ENCODE measurements at regions not wholly inside any gene's neighbourhood (a gene's known extent, or its start where the extent isn't known, plus 50 kb on each side); places are given as distances from the start of the nearest gene placed in this dataset.

- no peaks in the 10 kb centered on the region for H3K36me3 ChIP-seq
- no peak for TF ChIP-seq CTCF (IDR thresholded peaks at IDR 0.05)
- no peak for TF ChIP-seq POLR2A (IDR thresholded peaks at IDR 0.05)
- H3K27ac ChIP-seq: no peak overlapping the region
- H3K9me3 ChIP-seq: no peaks in the 10 kb centered on the region
- ATAC-seq (no peak), DNase-seq (no peak)
- WGBS (ENCODE audit: insufficient coverage, low coverage, low lambda C conversion rate, missing lambda C conversion rate): 71% methylated on average over 3 of the region's 3 CpGs
- no peak overlapping the region for H3K4me3 ChIP-seq
- no peaks in the 10 kb centered on the region for H3K27me3 ChIP-seq
- peaks cover 0 to 34% (median 4%) of the 10 kb centered on the region in 4 donors for H3K4me1 ChIP-seq
- intact Hi-C loops (cut with DNase I): loop anchor here in 1 of 2 donors (10.0 kb wide), 1 partner anchor 531 kb away; no protein-coding TSS in a partner anchor
These were observed 243.4 kb downstream of the PTTG2 start for GRCh38 chr4:38203609-38204008.

- ATAC-seq: no peak
- intact Hi-C loops (cut with DNase I): loop anchor here in 1 of 2 donors (10.0 kb wide), 1 partner anchor 530 kb away; no protein-coding TSS in a partner anchor
- WGBS (ENCODE audit: insufficient coverage, low coverage, low lambda C conversion rate, missing lambda C conversion rate): 100% methylated on average over 5 of the region's 9 CpGs
These were observed 244.3 kb downstream of the PTTG2 start for GRCh38 chr4:38204339-38205035.

GRCh38 chr4:38205261-38205660 is 245.1 kb downstream of the PTTG2 start:
- WGBS (ENCODE audit: insufficient coverage, low coverage, low lambda C conversion rate, missing lambda C conversion rate): 62% methylated on average over 3 of the region's 3 CpGs
- Histone ChIP-seq H3K4me1 (peaks cover 0 to 50% (median 12%) of the 10 kb centered on the region in 4 donors), H3K27me3 (no peaks in the 10 kb centered on the region), H3K36me3 (no peaks in the 10 kb centered on the region), H3K27ac (peak overlapping the region in 2 of 3 donors; percentile 86 to 87), H3K9me3 (no peaks in the 10 kb centered on the region), H3K4me3 (no peak overlapping the region)
- TF ChIP-seq POLR2A (IDR thresholded peaks at IDR 0.05) (no peak), CTCF (IDR thresholded peaks at IDR 0.05) (no peak)
- ATAC-seq: no peak
- no peak for DNase-seq
- intact Hi-C loops (cut with DNase I): loop anchor here in 1 of 2 donors (10.0 kb wide), 1 partner anchor 530 kb away; no protein-coding TSS in a partner anchor

More at GRCh38 chr4:38204339-38205035, 244.3 kb downstream of the PTTG2 start:
- no peaks in the 10 kb centered on the region for H3K36me3 ChIP-seq
- H3K27ac ChIP-seq: peak overlapping the region in 1 of 3 donors; percentile 87
- TF ChIP-seq POLR2A (IDR thresholded peaks at IDR 0.05) (no peak), CTCF (IDR thresholded peaks at IDR 0.05) (no peak)
- DNase-seq: no peak
- H3K9me3 ChIP-seq: no peaks in the 10 kb centered on the region
- H3K4me3 ChIP-seq: no peak overlapping the region
- H3K4me1 ChIP-seq: peaks cover 0 to 43% (median 9%) of the 10 kb centered on the region in 4 donors
- no peaks in the 10 kb centered on the region for H3K27me3 ChIP-seq

- no peaks in the 10 kb centered on the region for H3K27me3 ChIP-seq
- H3K9me3 ChIP-seq: no peaks in the 10 kb centered on the region
- H3K36me3 ChIP-seq: no peaks in the 10 kb centered on the region
- peaks cover 0 to 66% (median 17%) of the 10 kb centered on the region in 4 donors for H3K4me1 ChIP-seq
- H3K4me3 ChIP-seq: peak overlapping the region in 2 of 3 donors; percentile 0 to 15
- H3K27ac ChIP-seq: peak overlapping the region; percentile 37 to 87 (median 86)
- no peak for DNase-seq
- intact Hi-C loops (cut with DNase I): loop anchor here in 1 of 2 donors (10.0 kb wide), 1 partner anchor 528 kb away; no protein-coding TSS in a partner anchor
- TF ChIP-seq POLR2A (IDR thresholded peaks at IDR 0.05) (no peak), CTCF (IDR thresholded peaks at IDR 0.05) (no peak)
- 18% methylated on average over 2 of the region's 2 CpGs for WGBS (ENCODE audit: insufficient coverage, low coverage, low lambda C conversion rate, missing lambda C conversion rate)
- ATAC-seq: peak; percentile 43 to 69 (median 48)
These were observed 246.9 kb downstream of the PTTG2 start for GRCh38 chr4:38207110-38207457.

Measured in right lobe of liver (tissue), 6 donors.